Fibroblast of pulmonary artery (primary cell): ENCODE measurements at regions not wholly inside any gene's neighbourhood (a gene's known extent, or its start where the extent isn't known, plus 50 kb on each side); places are given as distances from the start of the nearest gene placed in this dataset.

Experiments used
- DNase-seq: peaks from one replicate; pipeline ENCODE4 v3.0.0-alpha.2; 2010; ENCODE audit warnings: low read depth
- H3K4me3 ChIP-seq: replicated peaks from 2 replicates; pipeline ENCODE4 v1.5.1; 2011; ENCODE audit warnings: low read depth, mild to moderate bottlenecking, control low read depth, low read length, moderate library complexity
- CTCF ChIP-seq: IDR thresholded peaks from 2 replicates; pipeline ENCODE4 v1.5.1; 2011; ENCODE audit warnings: mild to moderate bottlenecking, control low read depth, low read length, inconsistent platforms; ENCODE audit errors: missing control alignments

DNA sequence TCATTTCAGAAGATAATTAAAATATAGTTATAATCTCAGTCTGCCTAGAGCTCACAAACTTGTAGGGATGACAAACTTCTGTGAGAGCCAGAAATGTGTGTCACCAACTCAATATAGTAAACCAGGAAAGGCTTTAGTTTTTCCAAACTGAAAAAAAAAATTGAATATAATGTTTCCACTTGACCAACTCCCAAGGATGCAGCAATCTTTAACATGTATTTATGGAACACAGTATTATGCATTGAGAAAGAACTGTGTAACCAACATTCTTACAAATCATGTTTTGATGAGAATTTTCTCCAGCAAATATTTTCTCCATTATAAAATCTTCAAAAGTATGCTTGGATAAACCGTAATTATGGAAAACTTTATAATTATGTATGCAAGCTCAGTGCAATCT lies 50.1 kb upstream of the KLF12 start:
- no peak for DNase-seq
- no peak for TF ChIP-seq CTCF
- H3K4me3 ChIP-seq, result no peak overlapping the region
